NCI-H345 (cell line): ENCODE measurements at regions not wholly inside any gene's neighbourhood (a gene's known extent, or its start where the extent isn't known, plus 50 kb on each side); places are given as distances from the start of the nearest gene placed in this dataset.
A peak's percentile ranks its signal among the peaks of the same experiment; 100 is the strongest.

Experiments
- DNase-seq: peaks from one replicate; lab custom pipeline; 2025; lab: John Stamatoyannopoulos, UW

- DNase-seq, result no peak
Measured at GRCh38 chr3:124276539-124277143, 284.7 kb upstream of the ROPN1 start.

DNA sequence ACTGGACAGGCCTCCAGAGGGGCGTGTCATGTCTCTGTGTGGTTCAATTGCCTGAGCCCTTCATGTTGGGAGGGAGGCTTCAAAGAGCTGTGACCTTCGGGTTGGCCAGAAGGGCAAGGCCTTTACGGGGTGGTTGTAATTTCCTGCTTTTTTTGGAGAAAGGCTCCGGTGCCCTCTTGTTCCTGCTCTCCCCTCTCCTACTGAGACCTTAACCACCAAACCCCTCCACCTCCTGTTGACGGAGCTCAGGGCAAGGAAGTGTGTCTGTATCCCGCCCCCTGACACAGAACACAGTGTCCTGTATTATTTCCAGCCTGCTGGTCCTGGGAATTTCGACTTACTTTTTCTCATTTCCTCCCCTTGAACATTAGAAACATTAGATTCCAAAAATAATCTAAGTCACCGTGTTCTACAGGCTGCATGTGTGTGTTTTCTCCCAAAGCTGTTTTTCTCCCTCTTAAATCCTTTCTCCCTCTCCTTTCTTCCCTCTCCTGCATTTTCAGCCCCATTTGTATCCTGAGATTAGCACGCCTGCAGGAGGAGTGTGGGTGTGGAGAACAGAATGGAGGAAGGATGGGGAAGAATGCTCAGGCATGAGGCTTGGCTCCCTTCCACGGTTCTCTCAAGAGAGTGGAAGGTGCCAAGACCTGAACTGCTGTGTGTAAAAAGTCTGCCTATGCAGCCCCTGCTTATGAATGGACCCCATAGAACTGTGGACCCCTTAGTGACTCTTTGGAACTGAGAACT lies 285.4 kb upstream of the ROPN1 start:
- no peak for DNase-seq

DNA sequence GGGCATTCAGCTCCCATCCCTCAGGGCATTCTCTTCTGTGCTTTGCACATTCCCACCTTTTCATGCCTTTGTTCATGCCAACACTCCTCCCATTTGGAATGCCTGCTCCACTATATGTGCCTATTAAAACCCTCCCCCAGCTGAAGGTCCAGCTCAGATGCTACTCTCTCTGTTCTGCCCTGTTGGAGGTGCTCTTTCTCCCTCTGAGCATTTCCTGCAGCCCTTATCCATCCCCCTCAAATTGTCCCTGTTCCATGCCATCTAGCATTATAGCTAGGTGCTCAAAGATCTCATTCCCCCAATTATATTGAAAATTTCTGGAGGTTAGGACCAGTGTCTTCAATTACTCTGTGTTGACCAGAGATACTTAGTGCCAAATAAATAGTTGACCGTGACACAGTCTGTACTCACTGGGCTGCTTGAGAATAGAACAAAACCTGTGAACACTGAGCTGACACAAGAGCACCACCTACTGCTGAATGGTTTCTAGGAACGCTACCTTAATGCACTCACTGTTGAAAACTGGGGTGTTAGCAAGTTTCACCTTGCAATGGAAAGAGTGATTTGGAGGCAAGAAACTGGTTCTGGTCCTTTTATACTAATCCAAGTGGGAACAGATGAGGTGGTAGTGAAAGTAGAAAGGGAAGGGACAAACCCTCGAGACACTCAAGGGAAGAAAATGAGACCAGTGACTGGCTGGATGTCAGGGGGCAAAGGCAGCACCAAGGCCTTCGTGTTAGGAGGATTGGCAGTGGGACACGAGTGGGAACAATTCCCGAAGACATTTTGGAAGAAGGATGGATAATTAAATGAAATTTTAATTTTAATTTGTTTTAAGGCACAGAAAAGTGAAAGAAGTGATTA lies 289.8 kb upstream of the ROPN1 start:
- peak; percentile 32 for DNase-seq

- no peak for DNase-seq
Measured at GRCh38 chr3:124282751-124283651, 291.1 kb upstream of the ROPN1 start.

- no peak for DNase-seq
Measured at GRCh38 chr3:124283652-124284023, 291.7 kb upstream of the ROPN1 start.

DNA sequence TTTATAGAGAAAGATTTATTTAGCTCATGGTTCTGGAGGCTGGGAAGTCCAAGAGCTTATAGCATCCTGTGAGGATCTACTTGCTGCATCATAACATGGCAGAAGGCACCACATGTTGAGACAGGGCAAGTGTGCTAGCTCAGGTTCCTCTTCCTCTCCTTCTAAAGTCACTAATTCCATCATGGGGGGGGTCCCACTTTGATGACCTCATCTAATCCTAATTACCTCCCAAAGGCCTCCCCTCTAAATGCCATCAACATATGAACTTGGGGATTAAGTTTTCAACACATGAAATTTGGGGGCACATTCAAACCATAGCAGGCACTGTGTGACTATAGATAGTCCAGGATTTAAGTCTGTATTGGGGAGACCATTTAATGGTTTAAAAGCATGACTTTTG lies 297.1 kb upstream of the ROPN1 start:
- no peak for DNase-seq

DNA sequence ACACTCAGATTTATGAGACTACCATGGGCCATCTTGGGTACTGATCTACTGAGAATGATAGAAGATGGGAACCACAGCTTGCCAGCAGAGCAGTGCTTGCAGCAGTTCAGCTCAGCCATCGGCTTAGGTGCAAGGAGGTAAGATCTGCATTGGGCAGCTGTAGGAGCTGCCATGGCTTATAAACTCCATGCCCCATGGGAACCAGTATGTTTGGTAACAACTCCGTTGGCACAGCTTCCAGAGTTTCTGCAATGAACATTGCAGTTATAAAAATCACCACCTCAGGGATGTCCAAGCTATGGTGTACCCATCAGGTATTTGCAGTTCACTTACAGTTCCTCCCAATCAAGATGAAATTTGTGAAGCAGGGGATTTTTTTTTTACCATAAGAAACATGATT lies 299.1 kb upstream of the ROPN1 start:
- no peak for DNase-seq

DNA sequence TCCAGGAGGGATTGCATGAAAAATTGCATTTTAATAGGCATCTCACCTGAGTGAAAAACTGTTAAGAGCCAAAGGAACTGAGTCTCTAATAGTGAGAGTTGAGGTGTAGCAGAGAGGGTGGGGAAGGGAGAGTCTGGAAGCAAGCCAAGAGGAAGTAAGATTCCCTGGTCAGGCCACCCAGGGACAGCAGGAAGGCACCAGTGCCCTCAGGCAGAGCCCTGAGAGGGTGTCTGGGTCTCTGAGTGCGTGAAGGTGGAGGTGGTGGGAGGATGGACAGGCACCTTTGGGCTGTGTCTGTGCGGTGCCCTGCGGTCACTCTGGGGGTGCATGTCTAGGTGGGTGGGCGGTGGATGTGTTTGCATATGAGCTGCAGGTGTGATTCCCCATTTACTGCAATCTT lies 300.4 kb upstream of the ROPN1 start:
- peak; percentile 0 for DNase-seq

- DNase-seq, result no peak
Measured at GRCh38 chr3:124293584-124293983, 301.7 kb upstream of the ROPN1 start.

DNA sequence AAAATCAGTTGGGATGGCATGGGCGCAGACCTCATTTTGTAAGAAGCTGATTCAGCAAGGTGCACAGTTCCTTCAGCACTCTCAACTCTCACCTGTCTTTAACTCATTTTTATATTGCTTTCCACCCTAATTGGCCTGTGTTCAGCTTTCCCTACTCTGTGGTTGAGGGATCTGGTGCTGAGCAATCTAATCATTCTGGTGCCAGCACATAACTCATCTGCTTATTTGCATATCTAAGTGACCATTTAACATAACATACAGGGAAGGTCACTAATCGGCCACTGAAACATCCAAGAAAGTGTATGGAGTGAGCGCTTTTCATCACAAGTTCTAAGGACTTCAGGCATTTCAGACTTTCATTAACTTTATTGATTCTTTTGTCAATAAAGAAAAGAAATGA lies 303.4 kb upstream of the ROPN1 start:
- no peak for DNase-seq

GRCh38 chr3:124296406-124296805 lies 304.5 kb upstream of the ROPN1 start:
- DNase-seq, result no peak

DNA sequence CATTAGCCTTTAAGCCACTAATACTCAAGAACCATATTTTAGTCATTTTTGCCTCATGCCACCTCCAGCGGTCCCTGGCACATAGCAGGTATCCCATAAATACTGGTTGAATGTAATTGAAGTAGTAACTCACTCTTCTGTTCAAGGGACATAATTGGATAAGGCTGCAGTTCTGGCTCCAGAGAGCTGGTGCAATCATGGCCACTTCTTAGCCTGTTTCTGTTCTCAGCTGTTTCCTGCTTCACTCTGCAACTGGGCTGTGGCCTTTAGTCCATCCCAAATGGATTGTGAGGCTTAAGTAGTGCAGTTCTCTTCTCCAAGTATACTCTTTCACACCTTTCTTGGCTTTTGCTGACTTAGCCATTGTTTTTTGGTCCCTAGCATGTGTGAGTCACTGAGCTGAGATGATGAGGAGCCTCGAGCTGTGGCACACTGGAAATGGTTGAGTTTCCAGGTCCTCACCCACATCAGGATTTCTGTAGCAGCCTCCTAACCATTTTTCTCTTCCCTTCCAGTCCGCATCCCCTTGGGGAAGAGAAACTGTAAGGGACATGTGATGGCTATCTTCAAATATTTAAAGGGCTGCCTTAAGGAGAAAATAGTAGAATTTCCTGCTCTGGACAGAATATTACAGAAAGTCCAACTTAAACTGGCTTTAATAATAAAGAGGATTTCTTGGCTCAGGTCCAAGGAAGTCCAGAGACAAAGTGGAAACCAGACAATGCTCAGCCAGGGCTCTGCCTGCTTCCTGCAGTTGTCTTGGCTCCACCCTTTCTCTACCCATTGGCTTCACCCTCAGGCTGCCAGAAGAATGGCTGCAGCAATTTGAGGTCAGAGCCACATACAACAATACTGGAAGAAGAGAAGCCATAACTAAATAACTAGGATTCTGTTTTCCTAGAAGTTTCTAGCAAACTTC lies 305.4 kb upstream of the ROPN1 start:
- peak; percentile 0 for DNase-seq

GRCh38 chr3:124298301-124298700 lies 306.4 kb upstream of the ROPN1 start:
- DNase-seq, result no peak

- no peak for DNase-seq
Measured at GRCh38 chr3:124298951-124299350, 307.0 kb upstream of the ROPN1 start.

GRCh38 chr3:124299831-124300230 lies 307.9 kb upstream of the ROPN1 start:
- no peak for DNase-seq

DNA sequence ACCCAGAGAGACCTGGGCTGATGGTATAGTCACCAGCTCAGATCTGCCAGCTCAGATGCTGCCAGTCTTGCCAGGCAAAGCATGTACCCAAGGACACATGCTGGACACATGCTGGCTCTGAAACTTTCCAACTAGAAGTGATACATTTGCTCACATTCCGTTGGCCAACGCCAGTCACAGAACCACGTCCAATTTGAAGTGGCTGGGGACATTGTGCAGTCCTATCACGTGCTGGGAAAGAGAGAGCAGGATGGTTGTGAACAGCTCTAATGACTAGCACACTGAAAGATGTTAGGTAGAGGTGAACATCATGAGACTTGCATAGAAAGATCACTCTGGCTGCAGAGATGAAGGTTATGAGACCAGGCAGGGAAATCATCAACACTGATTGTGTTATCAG lies 308.5 kb upstream of the ROPN1 start:
- DNase-seq, result no peak

DNA sequence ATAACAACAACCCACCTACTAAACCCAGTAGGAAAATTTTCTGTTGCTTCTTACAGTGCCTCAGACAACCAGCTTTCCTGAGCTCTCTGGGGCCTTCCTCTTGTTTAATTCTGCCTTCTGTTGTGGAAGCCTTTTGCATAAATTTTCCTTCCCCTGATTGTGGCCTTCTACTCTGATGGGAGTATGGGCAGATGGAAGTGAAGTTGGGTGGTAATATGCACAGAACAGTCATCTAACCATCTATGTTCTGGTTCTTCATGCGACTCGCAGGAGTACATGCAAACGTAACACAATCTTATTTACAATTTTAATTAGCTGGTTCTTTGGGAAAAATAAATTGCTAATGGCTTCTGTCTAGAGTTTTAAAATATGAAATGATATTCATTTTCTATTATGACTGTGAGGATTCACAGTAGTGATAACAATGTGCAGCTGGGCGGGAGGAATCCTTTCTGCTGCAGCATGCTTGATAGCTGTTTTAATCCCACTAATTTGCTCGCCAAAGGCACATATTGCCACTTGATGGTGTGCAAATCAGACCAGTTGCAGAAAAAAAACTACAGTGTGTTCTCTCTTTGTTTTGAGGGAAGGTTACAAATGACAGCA lies 311.5 kb upstream of the ROPN1 start:
- DNase-seq, result no peak

- no peak for DNase-seq
Measured at GRCh38 chr3:124306665-124307064, 314.7 kb upstream of the ROPN1 start.

GRCh38 chr3:124313621-124314020 lies 321.7 kb upstream of the ROPN1 start:
- no peak for DNase-seq

GRCh38 chr3:124315215-124316033 lies 323.5 kb upstream of the ROPN1 start:
- no peak for DNase-seq
